Heart right ventricle (tissue), 16 donors: ENCODE measurements at regions not wholly inside any gene's neighbourhood (a gene's known extent, or its start where the extent isn't known, plus 50 kb on each side); places are given as distances from the start of the nearest gene placed in this dataset.
A peak's percentile ranks its signal among the peaks of the same experiment; 100 is the strongest.
"Not testable (repeated sequence)": the region's sequence is repeated elsewhere in the genome, so short reads cannot be mapped to it uniquely, and the experiment has no call there.

Experiments
- ATAC-seq, 8 donors: fragments of 200-7000 bp; cut with Tn5 transposase; one replicate each; pipeline ENCODE4 v1.9.1; 2020; ENCODE audit warnings: mild to moderate bottlenecking in 8 of 8, moderate library complexity in 8 of 8, moderate number of reproducible peaks in 1 of 8
- DNase-seq, 2 donors: peaks; one replicate each; pipeline ENCODE4 v3.0.0-alpha.2; 2020
- H3K27ac ChIP-seq, 10 donors: fragments of 200-600 bp; sonication (generic) in 2 of 10; one replicate each; pipeline versions ENCODE4 v1.5.0 to v1.8.0; 2020 to 2022; ENCODE audit warnings: mild to moderate bottlenecking in 3 of 10
- H3K27me3 ChIP-seq, 7 donors: fragments of 200-600 bp; one replicate each; pipeline ENCODE4 v1.8.0; 2021 to 2022; ENCODE audit warnings: mild to moderate bottlenecking in 2 of 7
- H3K36me3 ChIP-seq, 9 donors: fragments of 200-600 bp; sonication (generic) in 1 of 9; one replicate each; pipeline versions ENCODE4 v1.5.0 to v1.8.0; 2020 to 2022; ENCODE audit warnings: mild to moderate bottlenecking in 2 of 9
- H3K4me1 ChIP-seq, 9 donors: fragments of 200-600 bp; sonication (generic) in 1 of 9; one replicate each; pipeline versions ENCODE4 v1.5.0 to v1.8.0; 2020 to 2022; ENCODE audit warnings: mild to moderate bottlenecking in 4 of 9
- H3K4me3 ChIP-seq, 10 donors: fragments of 200-600 bp; sonication (generic) in 2 of 10; one replicate each; pipeline versions ENCODE4 v1.5.0 to v1.8.0; 2020 to 2022; ENCODE audit warnings: mild to moderate bottlenecking in 7 of 10, moderate library complexity in 2 of 10
- H3K9me3 ChIP-seq, 11 donors: fragments of 200-600 bp in 10 of 11; sonication (generic) in 2 of 11; one replicate each; pipeline versions ENCODE4 v1.5.0 to v1.8.0; 2013 to 2022; ENCODE audit warnings: mild to moderate bottlenecking in 2 of 11, control low read depth in 1 of 11, moderate library complexity in 1 of 11
- WGBS, 2 donors: extraction: QIAGEN DNeasy Blood & Tissue Kit; methylation state at CpG; one replicate each; pipeline ENCODE4 v1.1.7; 2013; ENCODE audit warnings: inconsistent platforms in 1 of 2; 5-methylcytosine and 5-hydroxymethylcytosine counted together
- intact Hi-C, 10 donors: fragments of 100-400 bp; cut with DNase I; formaldehyde crosslinking; loops; one replicate each; pipeline versions ENCODE4 v1.11.1 to v1.14.2; 2022
- TF ChIP-seq, protein P1 (sequence below), 9 donors: fragments of 200-600 bp; sonication (generic) in 2 of 9; IDR thresholded peaks; one replicate each; pipeline versions ENCODE4 v1.5.0 to v1.8.0; 2021 to 2022; ENCODE audit warnings: antibody characterized with exemption in 9 of 9, mild to moderate bottlenecking in 5 of 9, moderate library complexity in 1 of 9
- donor health status: Arrhythmogenic right ventricular cardiomyopathy.
- donor health status: ischemic (EF 13 %, LVEDD 7.1; RV severe dilation, severe dysfunction).
- donor health status: healthy with polysubstance abuse.
- donor health status: DM: no; HTN: yes; CAD: no.
- donor health status: DM: no; HTN: no; CAD: no.
- donor health status: ischemic (EF 25% LVEDD 6.9; RV normal size, moderate dysfunction).
- donor health status: ischemic (EF 25% LVEDD 5.7; RV mildly dilated, moderate dysfunction).
- donor health status: healthy.
- donor health status: DM: yes; HTN: yes; CAD: no.
- donor health status: Ischemic cardiomyopathy.
- donor health status: ischemic (EF 35%, LVEDD 5.7; RV mildly dilated, moderate dysfunction).
- donor health status: nonischemic (EF 11% LVEDD 7.7; RV severe dilation, severe dysfunction).
- donor health status: DM: yes; HTN: yes; CAD: no.
- donor health status: PGD.
- donor health status: ischemic (EF 29% LVEDD 5.4; RV normal size, mild dysfunction).
- donor health status: nonischemic (EF 23%, LVEDD 6.1; RV moderate dilation, normal function).

DNA sequence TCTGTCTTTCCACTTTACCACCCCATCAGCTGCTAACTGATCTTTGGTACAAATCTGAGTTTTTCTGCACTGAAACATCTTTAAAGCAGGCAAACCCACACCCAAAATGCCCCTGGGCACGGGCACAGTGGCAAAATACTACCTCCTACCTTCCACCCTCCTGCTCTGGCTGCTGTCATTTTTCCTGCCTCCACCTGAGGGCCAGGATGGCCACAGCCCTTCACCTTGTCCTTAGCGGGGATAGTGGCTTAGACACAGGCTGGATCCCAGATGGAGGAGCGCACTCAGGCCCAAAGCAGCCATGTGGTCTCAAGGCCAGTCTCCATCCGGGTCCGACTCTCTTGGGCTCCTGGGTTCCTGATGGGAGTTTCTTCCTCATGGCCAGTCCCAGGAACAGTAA is 98.3 kb downstream of the HIF1AN start:
- TF ChIP-seq, protein P1, sequence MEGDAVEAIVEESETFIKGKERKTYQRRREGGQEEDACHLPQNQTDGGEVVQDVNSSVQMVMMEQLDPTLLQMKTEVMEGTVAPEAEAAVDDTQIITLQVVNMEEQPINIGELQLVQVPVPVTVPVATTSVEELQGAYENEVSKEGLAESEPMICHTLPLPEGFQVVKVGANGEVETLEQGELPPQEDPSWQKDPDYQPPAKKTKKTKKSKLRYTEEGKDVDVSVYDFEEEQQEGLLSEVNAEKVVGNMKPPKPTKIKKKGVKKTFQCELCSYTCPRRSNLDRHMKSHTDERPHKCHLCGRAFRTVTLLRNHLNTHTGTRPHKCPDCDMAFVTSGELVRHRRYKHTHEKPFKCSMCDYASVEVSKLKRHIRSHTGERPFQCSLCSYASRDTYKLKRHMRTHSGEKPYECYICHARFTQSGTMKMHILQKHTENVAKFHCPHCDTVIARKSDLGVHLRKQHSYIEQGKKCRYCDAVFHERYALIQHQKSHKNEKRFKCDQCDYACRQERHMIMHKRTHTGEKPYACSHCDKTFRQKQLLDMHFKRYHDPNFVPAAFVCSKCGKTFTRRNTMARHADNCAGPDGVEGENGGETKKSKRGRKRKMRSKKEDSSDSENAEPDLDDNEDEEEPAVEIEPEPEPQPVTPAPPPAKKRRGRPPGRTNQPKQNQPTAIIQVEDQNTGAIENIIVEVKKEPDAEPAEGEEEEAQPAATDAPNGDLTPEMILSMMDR (IDR thresholded peaks at IDR 0.05): no peak
- Histone ChIP-seq H3K9me3 (no peaks in the 10 kb centered on the region), H3K36me3 (no peaks in the 10 kb centered on the region), H3K4me1 (no peaks in the 10 kb centered on the region), H3K27me3 (peaks cover 0 to 74% (median 66%) of the 10 kb centered on the region in 7 donors), H3K27ac (no peak overlapping the region), H3K4me3 (no peak overlapping the region)
- WGBS, 2 donors: 67 to 68% methylated on average over 5 of the region's 5 CpGs
- no peak for DNase-seq
- ATAC-seq: no peak
- intact Hi-C loops: no loop called here

DNA sequence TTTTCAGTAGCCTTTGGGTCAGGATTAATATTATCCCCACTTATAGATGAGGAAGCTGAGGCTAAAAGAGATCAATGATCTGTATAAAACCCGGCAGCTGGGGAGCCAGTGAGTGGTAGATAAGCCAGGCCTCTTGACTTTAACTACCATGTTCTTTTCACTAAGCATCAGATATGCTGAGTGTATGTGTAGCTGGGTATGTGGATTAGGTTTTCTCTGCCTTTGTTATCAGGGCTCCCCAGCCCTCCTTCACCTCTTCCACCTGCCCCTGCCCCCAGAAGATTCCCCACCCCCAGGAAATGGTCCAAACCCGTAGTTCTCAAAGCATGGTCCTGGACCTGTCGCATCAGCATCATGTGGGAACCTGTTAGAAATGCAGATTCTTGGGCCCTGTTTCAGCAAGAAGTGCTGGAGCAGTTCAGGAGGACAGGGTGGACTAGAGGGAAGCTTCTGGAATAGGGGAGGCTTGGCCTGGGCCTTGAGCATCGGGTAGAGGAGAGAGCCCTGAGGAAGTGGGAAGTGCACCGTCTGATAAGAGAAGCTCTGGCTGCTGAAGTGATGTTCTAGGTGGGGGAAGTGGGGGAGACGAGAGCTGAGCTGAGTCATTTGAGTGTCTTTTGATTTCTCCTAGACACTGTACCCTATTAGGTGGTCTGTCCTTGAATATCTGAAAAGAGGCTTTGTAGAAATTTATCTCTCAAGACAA is 101.3 kb downstream of the HIF1AN start:
- no peak overlapping the region for H3K4me3 ChIP-seq
- intact Hi-C loops: no loop called here
- TF ChIP-seq, protein P1 (IDR thresholded peaks at IDR 0.05): no peak
- no peak overlapping the region for H3K27ac ChIP-seq
- 31 to 33% methylated on average over 6 of the region's 6 CpGs for WGBS, 2 donors
- DNase-seq (no peak), ATAC-seq (no peak)
- no peaks in the 10 kb centered on the region for H3K36me3 ChIP-seq
- no peaks in the 10 kb centered on the region for H3K4me1 ChIP-seq
- peaks cover 0 to 80% (median 71%) of the 10 kb centered on the region in 7 donors for H3K27me3 ChIP-seq
- no peaks in the 10 kb centered on the region for H3K9me3 ChIP-seq

DNA sequence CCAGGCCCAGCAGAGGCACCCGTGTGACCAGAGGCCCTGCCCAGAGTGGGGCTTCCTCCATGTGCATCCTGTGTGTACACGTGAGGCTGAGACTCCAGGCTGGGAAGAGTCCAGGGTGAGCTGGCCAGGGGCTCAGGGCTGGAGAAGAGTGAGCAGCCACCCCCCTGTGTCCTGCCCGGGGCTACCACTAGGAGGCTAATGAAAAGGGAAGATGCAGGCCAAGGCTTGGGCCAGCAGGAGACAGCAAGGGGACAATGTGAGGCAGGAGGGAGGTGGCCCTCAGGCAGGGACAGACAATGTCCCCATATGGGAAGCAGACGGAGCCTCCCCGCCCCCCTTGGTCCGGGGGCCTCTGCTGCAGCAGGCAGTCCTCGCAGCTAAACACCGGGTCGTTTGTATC is 102.0 kb downstream of the HIF1AN start:
- peaks cover 0 to 86% (median 71%) of the 10 kb centered on the region in 7 donors for H3K27me3 ChIP-seq

DNA sequence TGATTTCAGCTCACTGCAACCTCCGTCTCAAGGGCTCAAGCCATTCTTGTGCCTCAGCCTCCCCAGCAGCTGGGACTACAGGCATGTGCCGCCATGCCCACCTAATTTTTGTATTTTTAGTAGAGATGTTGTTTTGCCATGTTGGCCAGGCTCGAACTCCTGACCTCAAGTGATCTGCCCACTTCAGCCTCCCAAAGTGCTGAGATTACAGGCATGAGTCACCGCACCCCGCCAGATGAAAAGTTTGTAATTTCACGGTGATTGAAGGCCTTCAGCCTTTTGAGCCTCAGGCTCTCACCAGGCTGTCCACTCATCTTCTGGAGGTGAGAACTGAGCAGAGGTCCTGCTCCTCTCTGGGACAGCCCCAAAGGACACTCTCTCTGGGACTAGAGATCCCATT is 103.2 kb downstream of the HIF1AN start:
- H3K9me3 ChIP-seq, ATAC-seq, DNase-seq, H3K4me1 ChIP-seq, H3K36me3 ChIP-seq, H3K4me3 ChIP-seq, H3K27ac ChIP-seq, intact Hi-C loops: not testable (repeated sequence)
- WGBS, 2 donors: 81 to 85% methylated on average over 6 of the region's 6 CpGs
- H3K27me3 ChIP-seq: peaks cover 0 to 89% (median 80%) of the 10 kb centered on the region in 7 donors

More for the DNA sequence above, 102.0 kb downstream of the HIF1AN start:
- H3K4me1 ChIP-seq: no peaks in the 10 kb centered on the region
- no peaks in the 10 kb centered on the region for H3K36me3 ChIP-seq
- intact Hi-C loops: no loop called here
- H3K27ac ChIP-seq: no peak overlapping the region
- WGBS, 2 donors: 8 to 11% methylated on average over 9 of the region's 9 CpGs
- no peak overlapping the region for H3K4me3 ChIP-seq
- TF ChIP-seq, protein P1 (IDR thresholded peaks at IDR 0.05): peak in 2 of 9 donors; percentile 7 to 28
- DNase-seq (no peak), ATAC-seq (peak in 1 of 8 donors; percentile 18)
- no peaks in the 10 kb centered on the region for H3K9me3 ChIP-seq

DNA sequence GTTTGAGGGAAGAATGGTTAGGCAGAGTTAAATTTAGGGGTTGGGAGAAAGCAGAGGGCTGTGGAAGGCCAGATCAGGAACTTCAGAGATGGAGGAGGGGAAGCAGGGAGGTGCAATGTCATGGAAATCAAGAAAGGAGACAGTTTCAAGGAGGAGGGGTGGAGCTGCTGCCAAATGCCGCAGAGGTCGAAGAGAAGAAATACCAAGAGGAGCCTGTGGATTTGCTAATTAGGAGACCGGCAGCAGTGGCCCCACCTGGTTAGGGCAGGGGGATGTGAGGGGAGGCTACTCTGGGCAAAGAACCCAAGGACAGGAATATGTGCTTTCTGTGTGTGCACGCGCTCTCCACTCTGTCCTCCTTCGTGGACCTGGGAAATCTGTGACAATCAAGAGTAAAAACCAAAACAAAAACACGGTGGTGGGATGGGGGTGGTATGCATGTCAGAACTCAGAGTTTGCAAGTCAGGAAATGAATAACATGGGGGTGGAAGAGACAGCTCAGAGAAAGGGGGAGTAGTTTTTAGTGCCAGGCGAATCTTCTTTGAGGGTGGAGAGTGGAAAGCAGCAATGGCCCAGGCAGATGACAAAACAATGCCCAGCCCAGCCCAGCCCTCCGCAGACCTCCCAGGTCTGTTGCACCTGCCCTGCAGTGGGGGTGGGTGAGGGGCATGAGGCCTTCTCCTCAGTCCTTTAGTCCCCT is 102.9 kb upstream of the PAX2 start:
- DNase-seq (no peak), ATAC-seq (no peak)
- Histone ChIP-seq H3K36me3 (no peaks in the 10 kb centered on the region), H3K9me3 (no peaks in the 10 kb centered on the region), H3K4me1 (no peaks in the 10 kb centered on the region), H3K27me3 (peaks cover 0 to 94% (median 86%) of the 10 kb centered on the region in 7 donors), H3K27ac (no peak overlapping the region), H3K4me3 (no peak overlapping the region)
- intact Hi-C loops: no loop called here
- TF ChIP-seq, protein P1 (IDR thresholded peaks at IDR 0.05): no peak
- 15 to 16% methylated on average over 9 of the region's 9 CpGs for WGBS, 2 donors
